ENCODE measurements at regions not wholly inside any gene's neighbourhood (a gene's known extent, or its start where the extent isn't known, plus 50 kb on each side); places are given as distances from the start of the nearest gene placed in this dataset.

GRCh38 chr15:36254426-36254825 lies 325.0 kb upstream of the CDIN1 start:
- Histone ChIP-seq H3K27me3 (ENCODE audit: control insufficient read depth in 1 of 2, insufficient read depth in 1 of 2, low read length in 2 of 2) (no peaks in the 10 kb centered on the region), H2BK15ac (ENCODE audit: low read depth, poor library complexity, severe bottlenecking) (no peak overlapping the region), H3K27ac (ENCODE audit: low read length, poor library complexity, severe bottlenecking) (no peak overlapping the region), H2BK120ac (ENCODE audit: low read depth, low read length) (no peak overlapping the region), H3K4me3 (ENCODE audit: insufficient read depth in 1 of 2, low read depth in 1 of 2, low read length in 2 of 2) (no peak overlapping the region), H3K18ac (ENCODE audit: low read depth in 1 of 2, low read length in 2 of 2) (no peak overlapping the region), H3K9me3 (ENCODE audit: control insufficient read depth, low read length) (no peaks in the 10 kb centered on the region), H2BK5ac (ENCODE audit: low read depth, low read length, poor library complexity, severe bottlenecking) (no peak overlapping the region), H2BK12ac (ENCODE audit: low read length in 2 of 2) (no peak overlapping the region), H2AFZ (ENCODE audit: low read depth, low read length) (no peak overlapping the region), H3K36me3 (ENCODE audit: control insufficient read depth in 1 of 2, insufficient read depth in 2 of 2, low read depth in 1 of 2, low read length in 2 of 2) (no peaks in the 10 kb centered on the region), H3K4me1 (ENCODE audit: control insufficient read depth, insufficient read depth, low read depth, low read length) (no peaks in the 10 kb centered on the region), H2AK5ac (ENCODE audit: low read length, severe bottlenecking) (no peak overlapping the region), H4K8ac (ENCODE audit: low read length) (no peak overlapping the region), H3K79me1 (replicated peaks; ENCODE audit: low read length, poor library complexity, severe bottlenecking) (no peaks in the 10 kb centered on the region), H3K4me2 (ENCODE audit: low read length, poor library complexity, severe bottlenecking) (no peak overlapping the region), H3K23ac (ENCODE audit: low read length in 2 of 2) (no peak overlapping the region), H3K4ac (ENCODE audit: low read depth in 1 of 2, low read length in 2 of 2) (no peak overlapping the region), H3K14ac (ENCODE audit: low read length in 2 of 2) (no peak overlapping the region), H4K91ac (ENCODE audit: low read length) (no peak overlapping the region), H3K9ac (ENCODE audit: low read length) (no peak overlapping the region)
- no peak for DNase-seq

GRCh38 chr15:36256404-36256807 lies 323.0 kb upstream of the CDIN1 start:
- Histone ChIP-seq H4K8ac (ENCODE audit: low read length) (no peak overlapping the region), H3K27ac (ENCODE audit: low read length, poor library complexity, severe bottlenecking) (no peak overlapping the region), H3K27me3 (ENCODE audit: control insufficient read depth in 1 of 2, insufficient read depth in 1 of 2, low read length in 2 of 2) (no peaks in the 10 kb centered on the region), H3K4me1 (ENCODE audit: control insufficient read depth, insufficient read depth, low read depth, low read length) (no peaks in the 10 kb centered on the region), H2BK120ac (ENCODE audit: low read depth, low read length) (no peak overlapping the region), H2BK15ac (ENCODE audit: low read depth, poor library complexity, severe bottlenecking) (no peak overlapping the region), H4K91ac (ENCODE audit: low read length) (no peak overlapping the region), H3K9me3 (ENCODE audit: control insufficient read depth, low read length) (no peaks in the 10 kb centered on the region), H3K14ac (ENCODE audit: low read length in 2 of 2) (no peak overlapping the region), H3K4me3 (ENCODE audit: insufficient read depth in 1 of 2, low read depth in 1 of 2, low read length in 2 of 2) (no peak overlapping the region), H2BK12ac (ENCODE audit: low read length in 2 of 2) (no peak overlapping the region), H3K79me1 (replicated peaks; ENCODE audit: low read length, poor library complexity, severe bottlenecking) (no peaks in the 10 kb centered on the region), H3K9ac (ENCODE audit: low read length) (no peak overlapping the region), H3K23ac (ENCODE audit: low read length in 2 of 2) (no peak overlapping the region), H3K4ac (ENCODE audit: low read depth in 1 of 2, low read length in 2 of 2) (no peak overlapping the region), H3K36me3 (ENCODE audit: control insufficient read depth in 1 of 2, insufficient read depth in 2 of 2, low read depth in 1 of 2, low read length in 2 of 2) (no peaks in the 10 kb centered on the region), H3K18ac (ENCODE audit: low read depth in 1 of 2, low read length in 2 of 2) (no peak overlapping the region), H2AK5ac (ENCODE audit: low read length, severe bottlenecking) (no peak overlapping the region), H2BK5ac (ENCODE audit: low read depth, low read length, poor library complexity, severe bottlenecking) (no peak overlapping the region), H2AFZ (ENCODE audit: low read depth, low read length) (no peak overlapping the region), H3K4me2 (ENCODE audit: low read length, poor library complexity, severe bottlenecking) (no peak overlapping the region)
- DNase-seq: no peak
- 100% methylated on average over 1 of the region's 1 CpG for WGBS

GRCh38 chr15:36263666-36264065 lies 315.8 kb upstream of the CDIN1 start:
- Histone ChIP-seq H3K18ac (ENCODE audit: low read depth in 1 of 2, low read length in 2 of 2) (no peak overlapping the region), H3K27ac (ENCODE audit: low read length, poor library complexity, severe bottlenecking) (no peak overlapping the region), H4K91ac (ENCODE audit: low read length) (no peak overlapping the region), H2BK5ac (ENCODE audit: low read depth, low read length, poor library complexity, severe bottlenecking) (no peak overlapping the region), H3K4ac (ENCODE audit: low read depth in 1 of 2, low read length in 2 of 2) (no peak overlapping the region), H3K4me3 (ENCODE audit: insufficient read depth in 1 of 2, low read depth in 1 of 2, low read length in 2 of 2) (no peak overlapping the region), H3K4me2 (ENCODE audit: low read length, poor library complexity, severe bottlenecking) (no peak overlapping the region), H2BK12ac (ENCODE audit: low read length in 2 of 2) (no peak overlapping the region), H2AK5ac (ENCODE audit: low read length, severe bottlenecking) (no peak overlapping the region), H3K9me3 (ENCODE audit: control insufficient read depth, low read length) (no peaks in the 10 kb centered on the region), H3K9ac (ENCODE audit: low read length) (no peak overlapping the region), H3K4me1 (ENCODE audit: control insufficient read depth, insufficient read depth, low read depth, low read length) (no peaks in the 10 kb centered on the region), H2BK15ac (ENCODE audit: low read depth, poor library complexity, severe bottlenecking) (no peak overlapping the region), H3K23ac (ENCODE audit: low read length in 2 of 2) (no peak overlapping the region), H2BK120ac (ENCODE audit: low read depth, low read length) (no peak overlapping the region), H2AFZ (ENCODE audit: low read depth, low read length) (no peak overlapping the region), H3K79me1 (replicated peaks; ENCODE audit: low read length, poor library complexity, severe bottlenecking) (no peaks in the 10 kb centered on the region), H4K8ac (ENCODE audit: low read length) (no peak overlapping the region), H3K27me3 (ENCODE audit: control insufficient read depth in 1 of 2, insufficient read depth in 1 of 2, low read length in 2 of 2) (no peaks in the 10 kb centered on the region), H3K36me3 (ENCODE audit: control insufficient read depth in 1 of 2, insufficient read depth in 2 of 2, low read depth in 1 of 2, low read length in 2 of 2) (no peaks in the 10 kb centered on the region), H3K14ac (ENCODE audit: low read length in 2 of 2) (no peak overlapping the region)
- WGBS: 70% methylated on average over 2 of the region's 2 CpGs
- DNase-seq: peak; percentile 21

- H4K8ac ChIP-seq (ENCODE audit: low read length): no peak overlapping the region
- no CpG with 5 or more reads among the region's 1 CpG for WGBS
Observed at GRCh38 chr15:36265422-36265821, 314.0 kb upstream of the CDIN1 start.

More at GRCh38 chr15:36265422-36265821, 314.0 kb upstream of the CDIN1 start:
- no peak overlapping the region for H2BK120ac ChIP-seq (ENCODE audit: low read depth, low read length)
- no peak overlapping the region for H2BK5ac ChIP-seq (ENCODE audit: low read depth, low read length, poor library complexity, severe bottlenecking)
- no peaks in the 10 kb centered on the region for H3K4me1 ChIP-seq (ENCODE audit: control insufficient read depth, insufficient read depth, low read depth, low read length)
- no peak overlapping the region for H2AFZ ChIP-seq (ENCODE audit: low read depth, low read length)
- no peak overlapping the region for H2BK12ac ChIP-seq (ENCODE audit: low read length in 2 of 2)
- H3K18ac ChIP-seq (ENCODE audit: low read depth in 1 of 2, low read length in 2 of 2): no peak overlapping the region
- no peaks in the 10 kb centered on the region for H3K36me3 ChIP-seq (ENCODE audit: control insufficient read depth in 1 of 2, insufficient read depth in 2 of 2, low read depth in 1 of 2, low read length in 2 of 2)
- no peak overlapping the region for H3K23ac ChIP-seq (ENCODE audit: low read length in 2 of 2)
- H2AK5ac ChIP-seq (ENCODE audit: low read length, severe bottlenecking): no peak overlapping the region
- H3K27me3 ChIP-seq (ENCODE audit: control insufficient read depth in 1 of 2, insufficient read depth in 1 of 2, low read length in 2 of 2): no peaks in the 10 kb centered on the region
- no peak overlapping the region for H3K9ac ChIP-seq (ENCODE audit: low read length)
- no peaks in the 10 kb centered on the region for H3K79me1 ChIP-seq (replicated peaks; ENCODE audit: low read length, poor library complexity, severe bottlenecking)
- no peak overlapping the region for H2BK15ac ChIP-seq (ENCODE audit: low read depth, poor library complexity, severe bottlenecking)
- H3K14ac ChIP-seq (ENCODE audit: low read length in 2 of 2): no peak overlapping the region
- H3K27ac ChIP-seq (ENCODE audit: low read length, poor library complexity, severe bottlenecking): no peak overlapping the region
- H3K4me3 ChIP-seq (ENCODE audit: insufficient read depth in 1 of 2, low read depth in 1 of 2, low read length in 2 of 2): no peak overlapping the region
- no peak overlapping the region for H4K91ac ChIP-seq (ENCODE audit: low read length)
- no peak for DNase-seq
- H3K9me3 ChIP-seq (ENCODE audit: control insufficient read depth, low read length): no peaks in the 10 kb centered on the region
- no peak overlapping the region for H3K4me2 ChIP-seq (ENCODE audit: low read length, poor library complexity, severe bottlenecking)
- H3K4ac ChIP-seq (ENCODE audit: low read depth in 1 of 2, low read length in 2 of 2): no peak overlapping the region
